WTC11 (cell line): ENCODE measurements at regions not wholly inside any gene's neighbourhood (a gene's known extent, or its start where the extent isn't known, plus 50 kb on each side); places are given as distances from the start of the nearest gene placed in this dataset.

Experiments
- ATAC-seq: fragments of 200-7000 bp; cut with Tn5 transposase; 2 replicates; pipeline ENCODE4 v1.10.0; 2021; ENCODE audit warnings: mild to moderate bottlenecking, moderate library complexity
- CTCF ChIA-PET: fragments of 300-600 bp; sonication (Branson Sonifier 250); formaldehyde crosslinking; loops from one replicate; lab custom pipeline; 2021; ENCODE audit warnings: antibody characterized with exemption; lab: Charles Lee
- POLR2A ChIA-PET: fragments of 350-600 bp; sonication (Branson Sonifier 250); formaldehyde crosslinking; loops from one replicate; lab custom pipeline; 2021; ENCODE audit warnings: antibody characterized with exemption; lab: Charles Lee
- DNase-seq: peaks from one replicate; pipeline ENCODE4 v3.0.0; 2021; ENCODE audit warnings: low spot score
- H3K27ac Mint-ChIP-seq: 2 replicates; pipeline ENCODE4 v1.8.0; 2021; ENCODE audit warnings: mixed read lengths
- H3K27me3 Mint-ChIP-seq: 2 replicates; pipeline ENCODE4 v1.8.0; 2021; ENCODE audit warnings: low read depth, mild to moderate bottlenecking, moderate library complexity, mixed read lengths
- H3K36me3 Mint-ChIP-seq: 2 replicates; pipeline ENCODE4 v1.8.0; 2021; ENCODE audit warnings: mixed read lengths
- H3K4me1 Mint-ChIP-seq: 2 replicates; pipeline ENCODE4 v1.8.0; 2022; ENCODE audit warnings: mixed read lengths
- H3K4me3 Mint-ChIP-seq: 2 replicates; pipeline ENCODE4 v1.8.0; 2021; ENCODE audit warnings: mild to moderate bottlenecking, moderate library complexity, mixed read lengths
- H3K9me3 Mint-ChIP-seq: 2 replicates; pipeline ENCODE4 v1.8.0; 2021; ENCODE audit warnings: mixed read lengths
- EMX1 ChIP-seq: fragments of 250-450 bp; sonication (Bioruptor Pico); IDR thresholded peaks from 2 replicates; pipeline ENCODE4 v1.8.0; 2021; ENCODE audit warnings: mild to moderate bottlenecking
- ESRRA ChIP-seq: sonication (generic); formaldehyde crosslinking; IDR thresholded peaks from 2 replicates; pipeline ENCODE4 v1.8.1; 2022; ENCODE audit warnings: mild to moderate bottlenecking, missing genetic modification reagents, borderline replicate concordance
- FOXP1 ChIP-seq: sonication (generic); formaldehyde crosslinking; IDR thresholded peaks from 2 replicates; pipeline ENCODE4 v1.8.0; 2022; ENCODE audit warnings: missing genetic modification reagents, mild to moderate bottlenecking, moderate library complexity, borderline replicate concordance
- GABPB1 ChIP-seq: sonication (generic); formaldehyde crosslinking; IDR thresholded peaks from 2 replicates; pipeline ENCODE4 v1.8.1; 2023; ENCODE audit warnings: mild to moderate bottlenecking, missing genetic modification reagents
- GTF2I ChIP-seq: fragments of 250-450 bp; sonication (Bioruptor Pico); conservative IDR thresholded peaks from 2 replicates; pipeline ENCODE4 v1.4.0; 2021; ENCODE audit warnings: mild to moderate bottlenecking
- HMGA2 ChIP-seq: fragments of 250-450 bp; sonication (Bioruptor Pico); IDR thresholded peaks from 2 replicates; pipeline ENCODE4 v1.4.0; 2021; ENCODE audit warnings: mild to moderate bottlenecking, moderate library complexity
- JAZF1 ChIP-seq: fragments of 250-450 bp; sonication (Bioruptor Pico); IDR thresholded peaks from 2 replicates; pipeline ENCODE4 v1.9.0; 2021; ENCODE audit warnings: moderate library complexity, mild to moderate bottlenecking, inconsistent platforms
- SMAD3 ChIP-seq: sonication (generic); formaldehyde crosslinking; IDR thresholded peaks from 2 replicates; pipeline ENCODE4 v1.8.0; 2022; ENCODE audit warnings: missing genetic modification reagents, mild to moderate bottlenecking, borderline replicate concordance
- SOX15 ChIP-seq: fragments of 250-450 bp; sonication (Bioruptor Pico); IDR thresholded peaks from 2 replicates; pipeline ENCODE4 v1.9.0; 2021; ENCODE audit warnings: mild to moderate bottlenecking
- TEAD4 ChIP-seq: sonication (generic); formaldehyde crosslinking; IDR thresholded peaks from 2 replicates; pipeline ENCODE4 v1.8.0; 2022; ENCODE audit warnings: mild to moderate bottlenecking, missing genetic modification reagents
- ZBTB21 ChIP-seq: sonication (generic); formaldehyde crosslinking; IDR thresholded peaks from 2 replicates; pipeline ENCODE4 v1.8.1; 2023; ENCODE audit warnings: mild to moderate bottlenecking, missing genetic modification reagents, borderline replicate concordance
- ZNF219 ChIP-seq: sonication (generic); formaldehyde crosslinking; IDR thresholded peaks from 2 replicates; pipeline ENCODE4 v1.8.0; 2023; ENCODE audit warnings: missing genetic modification reagents, mild to moderate bottlenecking, borderline replicate concordance
- ZNF671 ChIP-seq: fragments of 250-450 bp; sonication (Bioruptor Pico); IDR thresholded peaks from 2 replicates; pipeline ENCODE4 v1.8.0; 2021; ENCODE audit warnings: mild to moderate bottlenecking
- TF ChIP-seq, protein P1 (sequence below): sonication (generic); formaldehyde crosslinking; IDR thresholded peaks from 2 replicates; pipeline ENCODE4 v1.8.0; 2023; ENCODE audit warnings: missing genetic modification reagents, mild to moderate bottlenecking, borderline replicate concordance
- TF ChIP-seq, protein P2 (sequence below): sonication (generic); formaldehyde crosslinking; IDR thresholded peaks from 2 replicates; pipeline ENCODE4 v1.8.1; 2023; ENCODE audit warnings: mild to moderate bottlenecking, missing genetic modification reagents
- TF ChIP-seq, protein P3 (sequence below): fragments of 250-450 bp; sonication (Bioruptor Pico); IDR thresholded peaks from 2 replicates; pipeline ENCODE4 v1.9.0; 2021; ENCODE audit warnings: moderate library complexity, mild to moderate bottlenecking, inconsistent platforms, borderline replicate concordance
- TF ChIP-seq, protein P4 (sequence below): sonication (generic); formaldehyde crosslinking; IDR thresholded peaks from 2 replicates; pipeline ENCODE4 v1.8.0; 2022; ENCODE audit warnings: mild to moderate bottlenecking, missing genetic modification reagents
- TF ChIP-seq, protein P5 (sequence below): sonication (generic); formaldehyde crosslinking; conservative IDR thresholded peaks from 2 replicates; pipeline ENCODE4 v1.8.1; 2022; ENCODE audit warnings: mild to moderate bottlenecking, missing genetic modification reagents
- TF ChIP-seq, protein P6 (sequence below): fragments of 250-450 bp; sonication (Bioruptor Pico); IDR thresholded peaks from 2 replicates; pipeline ENCODE4 v2.1.2; 2022; ENCODE audit warnings: mild to moderate bottlenecking, moderate library complexity
- TF ChIP-seq, protein P7 (sequence below): sonication (generic); formaldehyde crosslinking; IDR thresholded peaks from 2 replicates; pipeline ENCODE4 v1.8.1; 2023; ENCODE audit warnings: mild to moderate bottlenecking, missing genetic modification reagents

DNA sequence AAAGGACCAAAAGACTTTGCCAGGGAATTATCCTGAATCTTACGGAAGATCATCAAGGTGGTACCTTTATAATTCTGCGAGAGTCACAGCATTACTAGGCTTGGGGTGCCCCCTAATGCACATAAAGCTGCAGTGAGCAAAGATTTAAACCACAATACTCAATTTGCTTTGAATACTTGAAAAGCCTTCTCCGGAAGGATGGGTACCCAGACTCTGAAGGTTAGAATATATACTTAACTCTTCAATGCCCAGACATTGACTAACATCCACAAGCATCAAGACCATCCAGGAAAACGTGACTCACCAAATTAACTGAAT lies 117.8 kb upstream of the KCNH8 start:
- CTCF ChIA-PET: interaction anchor here (0.6 to 1.1 kb wide), 2 partner anchors 578 to 735 kb away, joined by 3 read pairs; no protein-coding TSS in a partner anchor
- POLR2A ChIA-PET: no interaction called here
- peaks cover 18% of the 10 kb centered on the region for H3K9me3 Mint-ChIP-seq
- peak; percentile 21 for DNase-seq
- H3K4me3 Mint-ChIP-seq: no peak overlapping the region
- H3K36me3 Mint-ChIP-seq: peaks cover 13% of the 10 kb centered on the region
- no peaks in the 10 kb centered on the region for H3K4me1 Mint-ChIP-seq
- TF ChIP-seq, protein P1, sequence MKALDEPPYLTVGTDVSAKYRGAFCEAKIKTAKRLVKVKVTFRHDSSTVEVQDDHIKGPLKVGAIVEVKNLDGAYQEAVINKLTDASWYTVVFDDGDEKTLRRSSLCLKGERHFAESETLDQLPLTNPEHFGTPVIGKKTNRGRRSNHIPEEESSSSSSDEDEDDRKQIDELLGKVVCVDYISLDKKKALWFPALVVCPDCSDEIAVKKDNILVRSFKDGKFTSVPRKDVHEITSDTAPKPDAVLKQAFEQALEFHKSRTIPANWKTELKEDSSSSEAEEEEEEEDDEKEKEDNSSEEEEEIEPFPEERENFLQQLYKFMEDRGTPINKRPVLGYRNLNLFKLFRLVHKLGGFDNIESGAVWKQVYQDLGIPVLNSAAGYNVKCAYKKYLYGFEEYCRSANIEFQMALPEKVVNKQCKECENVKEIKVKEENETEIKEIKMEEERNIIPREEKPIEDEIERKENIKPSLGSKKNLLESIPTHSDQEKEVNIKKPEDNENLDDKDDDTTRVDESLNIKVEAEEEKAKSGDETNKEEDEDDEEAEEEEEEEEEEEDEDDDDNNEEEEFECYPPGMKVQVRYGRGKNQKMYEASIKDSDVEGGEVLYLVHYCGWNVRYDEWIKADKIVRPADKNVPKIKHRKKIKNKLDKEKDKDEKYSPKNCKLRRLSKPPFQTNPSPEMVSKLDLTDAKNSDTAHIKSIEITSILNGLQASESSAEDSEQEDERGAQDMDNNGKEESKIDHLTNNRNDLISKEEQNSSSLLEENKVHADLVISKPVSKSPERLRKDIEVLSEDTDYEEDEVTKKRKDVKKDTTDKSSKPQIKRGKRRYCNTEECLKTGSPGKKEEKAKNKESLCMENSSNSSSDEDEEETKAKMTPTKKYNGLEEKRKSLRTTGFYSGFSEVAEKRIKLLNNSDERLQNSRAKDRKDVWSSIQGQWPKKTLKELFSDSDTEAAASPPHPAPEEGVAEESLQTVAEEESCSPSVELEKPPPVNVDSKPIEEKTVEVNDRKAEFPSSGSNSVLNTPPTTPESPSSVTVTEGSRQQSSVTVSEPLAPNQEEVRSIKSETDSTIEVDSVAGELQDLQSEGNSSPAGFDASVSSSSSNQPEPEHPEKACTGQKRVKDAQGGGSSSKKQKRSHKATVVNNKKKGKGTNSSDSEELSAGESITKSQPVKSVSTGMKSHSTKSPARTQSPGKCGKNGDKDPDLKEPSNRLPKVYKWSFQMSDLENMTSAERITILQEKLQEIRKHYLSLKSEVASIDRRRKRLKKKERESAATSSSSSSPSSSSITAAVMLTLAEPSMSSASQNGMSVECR (CRISPR knock-in tag): no peak
- no peak for TF ChIP-seq SMAD3
- no peak for TF ChIP-seq ESRRA (CRISPR knock-in tag)
- no peak for TF ChIP-seq EMX1 (CRISPR knock-in tag)
- TF ChIP-seq, protein P2, sequence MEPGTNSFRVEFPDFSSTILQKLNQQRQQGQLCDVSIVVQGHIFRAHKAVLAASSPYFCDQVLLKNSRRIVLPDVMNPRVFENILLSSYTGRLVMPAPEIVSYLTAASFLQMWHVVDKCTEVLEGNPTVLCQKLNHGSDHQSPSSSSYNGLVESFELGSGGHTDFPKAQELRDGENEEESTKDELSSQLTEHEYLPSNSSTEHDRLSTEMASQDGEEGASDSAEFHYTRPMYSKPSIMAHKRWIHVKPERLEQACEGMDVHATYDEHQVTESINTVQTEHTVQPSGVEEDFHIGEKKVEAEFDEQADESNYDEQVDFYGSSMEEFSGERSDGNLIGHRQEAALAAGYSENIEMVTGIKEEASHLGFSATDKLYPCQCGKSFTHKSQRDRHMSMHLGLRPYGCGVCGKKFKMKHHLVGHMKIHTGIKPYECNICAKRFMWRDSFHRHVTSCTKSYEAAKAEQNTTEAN (CRISPR knock-in tag): no peak
- TF ChIP-seq, protein P3, sequence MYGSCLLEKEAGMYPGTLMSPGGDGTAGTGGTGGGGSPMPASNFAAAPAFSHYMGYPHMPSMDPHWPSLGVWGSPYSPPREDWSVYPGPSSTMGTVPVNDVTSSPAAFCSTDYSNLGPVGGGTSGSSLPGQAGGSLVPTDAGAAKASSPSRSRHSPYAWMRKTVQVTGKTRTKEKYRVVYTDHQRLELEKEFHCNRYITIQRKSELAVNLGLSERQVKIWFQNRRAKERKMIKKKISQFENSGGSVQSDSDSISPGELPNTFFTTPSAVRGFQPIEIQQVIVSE: no peak
- TF ChIP-seq ZNF671: no peak
- TF ChIP-seq SOX15: no peak
- TF ChIP-seq, protein P4, sequence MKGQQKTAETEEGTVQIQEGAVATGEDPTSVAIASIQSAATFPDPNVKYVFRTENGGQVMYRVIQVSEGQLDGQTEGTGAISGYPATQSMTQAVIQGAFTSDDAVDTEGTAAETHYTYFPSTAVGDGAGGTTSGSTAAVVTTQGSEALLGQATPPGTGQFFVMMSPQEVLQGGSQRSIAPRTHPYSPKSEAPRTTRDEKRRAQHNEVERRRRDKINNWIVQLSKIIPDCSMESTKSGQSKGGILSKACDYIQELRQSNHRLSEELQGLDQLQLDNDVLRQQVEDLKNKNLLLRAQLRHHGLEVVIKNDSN (CRISPR knock-in tag): no peak
- no peak for TF ChIP-seq GABPB1
- TF ChIP-seq ZNF219: no peak
- TF ChIP-seq ZBTB21 (CRISPR knock-in tag): no peak
- TF ChIP-seq FOXP1 (CRISPR knock-in tag): no peak
- TF ChIP-seq, protein P5, sequence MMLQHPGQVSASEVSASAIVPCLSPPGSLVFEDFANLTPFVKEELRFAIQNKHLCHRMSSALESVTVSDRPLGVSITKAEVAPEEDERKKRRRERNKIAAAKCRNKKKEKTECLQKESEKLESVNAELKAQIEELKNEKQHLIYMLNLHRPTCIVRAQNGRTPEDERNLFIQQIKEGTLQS (CRISPR knock-in tag): no peak
- no peak for TF ChIP-seq GTF2I (CRISPR knock-in tag)
- TF ChIP-seq, protein P6, sequence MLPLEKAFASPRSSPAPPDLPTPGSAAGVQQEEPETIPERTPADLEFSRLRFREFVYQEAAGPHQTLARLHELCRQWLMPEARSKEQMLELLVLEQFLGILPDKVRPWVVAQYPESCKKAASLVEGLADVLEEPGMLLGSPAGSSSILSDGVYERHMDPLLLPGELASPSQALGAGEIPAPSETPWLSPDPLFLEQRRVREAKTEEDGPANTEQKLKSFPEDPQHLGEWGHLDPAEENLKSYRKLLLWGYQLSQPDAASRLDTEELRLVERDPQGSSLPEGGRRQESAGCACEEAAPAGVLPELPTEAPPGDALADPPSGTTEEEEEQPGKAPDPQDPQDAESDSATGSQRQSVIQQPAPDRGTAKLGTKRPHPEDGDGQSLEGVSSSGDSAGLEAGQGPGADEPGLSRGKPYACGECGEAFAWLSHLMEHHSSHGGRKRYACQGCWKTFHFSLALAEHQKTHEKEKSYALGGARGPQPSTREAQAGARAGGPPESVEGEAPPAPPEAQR: no peak
- TF ChIP-seq, protein P7, sequence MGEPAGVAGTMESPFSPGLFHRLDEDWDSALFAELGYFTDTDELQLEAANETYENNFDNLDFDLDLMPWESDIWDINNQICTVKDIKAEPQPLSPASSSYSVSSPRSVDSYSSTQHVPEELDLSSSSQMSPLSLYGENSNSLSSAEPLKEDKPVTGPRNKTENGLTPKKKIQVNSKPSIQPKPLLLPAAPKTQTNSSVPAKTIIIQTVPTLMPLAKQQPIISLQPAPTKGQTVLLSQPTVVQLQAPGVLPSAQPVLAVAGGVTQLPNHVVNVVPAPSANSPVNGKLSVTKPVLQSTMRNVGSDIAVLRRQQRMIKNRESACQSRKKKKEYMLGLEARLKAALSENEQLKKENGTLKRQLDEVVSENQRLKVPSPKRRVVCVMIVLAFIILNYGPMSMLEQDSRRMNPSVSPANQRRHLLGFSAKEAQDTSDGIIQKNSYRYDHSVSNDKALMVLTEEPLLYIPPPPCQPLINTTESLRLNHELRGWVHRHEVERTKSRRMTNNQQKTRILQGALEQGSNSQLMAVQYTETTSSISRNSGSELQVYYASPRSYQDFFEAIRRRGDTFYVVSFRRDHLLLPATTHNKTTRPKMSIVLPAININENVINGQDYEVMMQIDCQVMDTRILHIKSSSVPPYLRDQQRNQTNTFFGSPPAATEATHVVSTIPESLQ: no peak
- TF ChIP-seq TEAD4 (CRISPR knock-in tag): no peak
- no peak for TF ChIP-seq HMGA2 (CRISPR knock-in tag)
- TF ChIP-seq JAZF1: no peak
- TF ChIP-seq, all 79 proteins: peak for 0
- peak; percentile 86 for ATAC-seq
- Mint-ChIP-seq H3K27ac (no peak overlapping the region), H3K27me3 (no peaks in the 10 kb centered on the region)
